ENCODE measurements at regions not wholly inside any gene's neighbourhood (a gene's known extent, or its start where the extent isn't known, plus 50 kb on each side); places are given as distances from the start of the nearest gene placed in this dataset.

DNA sequence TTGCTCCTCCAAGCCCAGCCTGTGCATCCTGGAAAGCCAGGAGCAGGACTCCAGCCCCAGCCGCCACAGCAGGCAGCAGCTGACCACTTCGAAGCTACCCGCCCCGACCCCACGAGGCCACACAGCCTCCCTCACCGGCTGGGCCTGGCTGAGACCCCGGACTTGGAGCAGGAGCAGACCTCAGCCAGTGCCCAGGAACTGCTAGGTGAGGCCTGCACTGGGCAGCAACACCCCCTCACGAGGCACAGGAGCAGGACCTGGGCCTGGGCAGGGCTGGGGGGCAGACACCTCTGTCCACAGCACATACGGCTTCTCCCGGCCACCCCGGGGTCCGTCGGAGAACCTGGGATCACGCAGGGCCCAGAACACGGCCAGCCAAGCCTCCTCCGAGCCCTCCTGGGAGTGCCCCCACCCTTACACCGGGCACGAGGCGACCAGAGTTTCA is 137.4 kb upstream of the C14orf180 start:
- Histone ChIP-seq H4K8ac (ENCODE audit: low read depth, low read length) (no peak overlapping the region), H3K36me3 (ENCODE audit: control insufficient read depth in 1 of 2, insufficient read depth in 2 of 2, low read length in 2 of 2) (no peaks in the 10 kb centered on the region), H3K4me2 (ENCODE audit: low read length) (no peak overlapping the region), H3K27me3 (ENCODE audit: insufficient read depth, low read length) (no peaks in the 10 kb centered on the region), H3K9me3 (ENCODE audit: insufficient read depth, low read depth, low read length) (peaks cover 5% of the 10 kb centered on the region), H3K14ac (ENCODE audit: low read length) (no peak overlapping the region), H2BK5ac (ENCODE audit: low read depth, low read length, poor library complexity) (no peak overlapping the region), H4K12ac (ENCODE audit: low read depth, low read length) (no peak overlapping the region), H3K79me2 (ENCODE audit: control insufficient read depth, insufficient read depth, low read length, poor library complexity) (no peaks in the 10 kb centered on the region), H2AFZ (ENCODE audit: insufficient read depth, low read length, poor library complexity) (no peak overlapping the region), H2BK120ac (ENCODE audit: insufficient read depth, low read length, poor library complexity) (no peak overlapping the region), H3K4ac (ENCODE audit: low read depth, low read length) (no peak overlapping the region), H3K4me1 (ENCODE audit: control insufficient read depth in 1 of 2, insufficient read depth in 2 of 2, low read length in 2 of 2) (no peaks in the 10 kb centered on the region), H4K91ac (ENCODE audit: low read depth, low read length) (no peak overlapping the region), H2BK12ac (ENCODE audit: low read length) (no peak overlapping the region), H3K23ac (ENCODE audit: low read length) (no peak overlapping the region), H3K27ac (ENCODE audit: low read depth, low read length) (no peak overlapping the region), H3K79me1 (ENCODE audit: low read length) (no peaks in the 10 kb centered on the region), H3K18ac (ENCODE audit: low read length) (no peak overlapping the region), H3K9ac (ENCODE audit: low read length) (no peak overlapping the region), H3K4me3 (ENCODE audit: low read depth, low read length) (no peak overlapping the region), H2AK5ac (ENCODE audit: low read length) (no peak overlapping the region)
- DNase-seq: no peak
- no CpG with 5 or more reads among the region's 19 CpGs for WGBS (ENCODE audit: extremely low coverage, insufficient coverage, insufficient read length)

DNA sequence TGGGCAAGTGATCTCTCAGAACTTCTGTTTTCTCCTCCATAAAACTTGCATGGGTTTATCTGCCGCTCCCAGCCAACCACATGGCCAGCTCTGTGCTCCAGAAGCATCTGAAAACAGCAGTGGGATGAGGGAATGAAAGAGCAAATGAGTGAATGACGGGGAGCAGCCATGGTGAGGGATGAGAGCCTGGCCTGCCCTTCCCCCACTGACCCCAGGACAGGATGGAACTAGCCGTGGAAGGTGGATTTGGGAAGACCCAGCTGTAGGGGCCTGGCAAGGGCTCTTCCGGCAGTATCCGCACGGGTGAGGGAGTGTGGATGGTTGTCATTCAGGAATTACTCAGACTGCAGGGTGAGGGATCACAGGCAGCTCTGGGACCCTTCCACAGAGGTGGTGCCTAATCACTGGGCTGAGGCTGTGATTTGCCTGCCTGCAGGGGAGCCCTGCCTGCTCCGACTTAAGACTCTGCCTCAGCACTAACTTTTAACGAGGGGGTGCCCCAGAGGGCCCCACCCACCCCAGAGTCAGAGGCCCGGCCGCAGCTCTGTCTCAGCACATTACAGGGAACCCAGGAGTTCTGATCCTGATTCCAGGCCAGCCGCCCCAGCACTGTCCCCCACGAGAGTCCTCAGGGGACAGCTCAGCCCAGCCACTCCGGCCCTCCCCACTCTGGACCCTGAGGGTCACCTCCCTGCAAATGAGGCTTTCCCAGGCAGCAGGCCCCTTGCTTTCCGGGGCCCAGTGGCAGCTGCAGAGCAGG is 136.8 kb upstream of the C14orf180 start:
- no peak overlapping the region for H2BK5ac ChIP-seq (ENCODE audit: low read depth, low read length, poor library complexity)
- no peak overlapping the region for H3K4me2 ChIP-seq (ENCODE audit: low read length)
- H3K23ac ChIP-seq (ENCODE audit: low read length): no peak overlapping the region
- H3K4me3 ChIP-seq (ENCODE audit: low read depth, low read length): no peak overlapping the region
- no peak overlapping the region for H3K14ac ChIP-seq (ENCODE audit: low read length)
- H3K4me1 ChIP-seq (ENCODE audit: control insufficient read depth in 1 of 2, insufficient read depth in 2 of 2, low read length in 2 of 2): no peaks in the 10 kb centered on the region
- H3K9ac ChIP-seq (ENCODE audit: low read length): no peak overlapping the region
- H3K36me3 ChIP-seq (ENCODE audit: control insufficient read depth in 1 of 2, insufficient read depth in 2 of 2, low read length in 2 of 2): no peaks in the 10 kb centered on the region
- no peaks in the 10 kb centered on the region for H3K79me2 ChIP-seq (ENCODE audit: control insufficient read depth, insufficient read depth, low read length, poor library complexity)
- H4K8ac ChIP-seq (ENCODE audit: low read depth, low read length): no peak overlapping the region
- H4K91ac ChIP-seq (ENCODE audit: low read depth, low read length): no peak overlapping the region
- H3K27me3 ChIP-seq (ENCODE audit: insufficient read depth, low read length): no peaks in the 10 kb centered on the region
- no peak overlapping the region for H2AFZ ChIP-seq (ENCODE audit: insufficient read depth, low read length, poor library complexity)
- H3K4ac ChIP-seq (ENCODE audit: low read depth, low read length): no peak overlapping the region
- H4K12ac ChIP-seq (ENCODE audit: low read depth, low read length): no peak overlapping the region
- no peak overlapping the region for H2BK12ac ChIP-seq (ENCODE audit: low read length)
- H3K27ac ChIP-seq (ENCODE audit: low read depth, low read length): no peak overlapping the region
- no peak overlapping the region for H2BK120ac ChIP-seq (ENCODE audit: insufficient read depth, low read length, poor library complexity)
- no peaks in the 10 kb centered on the region for H3K79me1 ChIP-seq (ENCODE audit: low read length)
- peaks cover 5% of the 10 kb centered on the region for H3K9me3 ChIP-seq (ENCODE audit: insufficient read depth, low read depth, low read length)
- H3K18ac ChIP-seq (ENCODE audit: low read length): no peak overlapping the region
- no CpG with 5 or more reads among the region's 14 CpGs for WGBS (ENCODE audit: extremely low coverage, insufficient coverage, insufficient read length)
- no peak overlapping the region for H2AK5ac ChIP-seq (ENCODE audit: low read length)
- DNase-seq: no peak

DNA sequence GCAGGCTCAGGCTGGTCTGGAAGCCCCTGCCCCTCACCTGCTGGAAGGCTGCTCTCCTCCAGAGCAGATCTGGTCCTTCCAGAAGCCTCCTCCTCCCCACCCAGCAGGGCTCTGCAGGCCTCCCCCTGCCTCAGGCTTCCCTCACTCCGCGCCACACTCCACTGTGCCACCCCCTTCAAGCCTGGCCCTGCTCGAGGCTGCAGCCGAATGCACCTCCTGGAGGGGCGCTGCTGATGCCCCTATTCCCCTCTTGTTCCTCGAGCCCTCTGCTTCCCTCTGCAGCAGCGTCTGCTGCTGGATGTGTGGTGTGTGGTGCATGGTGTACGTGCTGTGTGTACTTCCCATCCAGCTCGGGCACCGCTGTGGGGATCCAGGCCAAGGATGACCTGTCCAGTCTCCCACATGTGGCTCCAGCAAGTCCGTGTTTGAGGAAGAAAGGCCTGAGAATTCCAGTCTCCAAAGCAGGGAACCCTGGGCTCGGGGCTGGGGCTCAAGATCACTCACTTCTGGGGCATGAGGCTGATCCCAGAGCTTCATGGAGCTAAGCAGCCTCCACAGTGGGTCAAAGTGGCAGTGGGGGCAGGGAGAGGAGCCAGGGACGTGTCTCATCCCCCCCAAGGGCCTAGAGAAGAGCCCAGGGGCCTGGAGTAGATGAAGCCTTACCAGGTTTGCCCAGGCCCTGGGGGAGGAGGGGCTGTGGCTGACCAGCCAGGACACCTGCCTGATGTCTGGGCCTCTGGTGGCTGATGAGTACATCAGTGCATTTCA is 136.0 kb upstream of the C14orf180 start:
- H3K4ac ChIP-seq (ENCODE audit: low read depth, low read length): no peak overlapping the region
- no peak overlapping the region for H4K91ac ChIP-seq (ENCODE audit: low read depth, low read length)
- H3K4me3 ChIP-seq (ENCODE audit: low read depth, low read length): no peak overlapping the region
- H3K9me3 ChIP-seq (ENCODE audit: insufficient read depth, low read depth, low read length): peaks cover 5% of the 10 kb centered on the region
- H3K27ac ChIP-seq (ENCODE audit: low read depth, low read length): no peak overlapping the region
- no peaks in the 10 kb centered on the region for H3K79me2 ChIP-seq (ENCODE audit: control insufficient read depth, insufficient read depth, low read length, poor library complexity)
- H3K4me1 ChIP-seq (ENCODE audit: control insufficient read depth in 1 of 2, insufficient read depth in 2 of 2, low read length in 2 of 2): no peaks in the 10 kb centered on the region
- no peaks in the 10 kb centered on the region for H3K79me1 ChIP-seq (ENCODE audit: low read length)
- no peaks in the 10 kb centered on the region for H3K36me3 ChIP-seq (ENCODE audit: control insufficient read depth in 1 of 2, insufficient read depth in 2 of 2, low read length in 2 of 2)
- H2AK5ac ChIP-seq (ENCODE audit: low read length): no peak overlapping the region
- H2AFZ ChIP-seq (ENCODE audit: insufficient read depth, low read length, poor library complexity): no peak overlapping the region
- no peak overlapping the region for H3K9ac ChIP-seq (ENCODE audit: low read length)
- WGBS (ENCODE audit: extremely low coverage, insufficient coverage, insufficient read length): no CpG with 5 or more reads among the region's 13 CpGs
- H4K8ac ChIP-seq (ENCODE audit: low read depth, low read length): no peak overlapping the region
- no peak overlapping the region for H2BK5ac ChIP-seq (ENCODE audit: low read depth, low read length, poor library complexity)
- no peak overlapping the region for H3K4me2 ChIP-seq (ENCODE audit: low read length)
- peak in 1 of 2 donors; percentile 1 for DNase-seq
- no peak overlapping the region for H3K18ac ChIP-seq (ENCODE audit: low read length)
- H2BK12ac ChIP-seq (ENCODE audit: low read length): no peak overlapping the region
- no peak overlapping the region for H4K12ac ChIP-seq (ENCODE audit: low read depth, low read length)
- no peaks in the 10 kb centered on the region for H3K27me3 ChIP-seq (ENCODE audit: insufficient read depth, low read length)
- no peak overlapping the region for H3K14ac ChIP-seq (ENCODE audit: low read length)
- H2BK120ac ChIP-seq (ENCODE audit: insufficient read depth, low read length, poor library complexity): no peak overlapping the region
- H3K23ac ChIP-seq (ENCODE audit: low read length): no peak overlapping the region

DNA sequence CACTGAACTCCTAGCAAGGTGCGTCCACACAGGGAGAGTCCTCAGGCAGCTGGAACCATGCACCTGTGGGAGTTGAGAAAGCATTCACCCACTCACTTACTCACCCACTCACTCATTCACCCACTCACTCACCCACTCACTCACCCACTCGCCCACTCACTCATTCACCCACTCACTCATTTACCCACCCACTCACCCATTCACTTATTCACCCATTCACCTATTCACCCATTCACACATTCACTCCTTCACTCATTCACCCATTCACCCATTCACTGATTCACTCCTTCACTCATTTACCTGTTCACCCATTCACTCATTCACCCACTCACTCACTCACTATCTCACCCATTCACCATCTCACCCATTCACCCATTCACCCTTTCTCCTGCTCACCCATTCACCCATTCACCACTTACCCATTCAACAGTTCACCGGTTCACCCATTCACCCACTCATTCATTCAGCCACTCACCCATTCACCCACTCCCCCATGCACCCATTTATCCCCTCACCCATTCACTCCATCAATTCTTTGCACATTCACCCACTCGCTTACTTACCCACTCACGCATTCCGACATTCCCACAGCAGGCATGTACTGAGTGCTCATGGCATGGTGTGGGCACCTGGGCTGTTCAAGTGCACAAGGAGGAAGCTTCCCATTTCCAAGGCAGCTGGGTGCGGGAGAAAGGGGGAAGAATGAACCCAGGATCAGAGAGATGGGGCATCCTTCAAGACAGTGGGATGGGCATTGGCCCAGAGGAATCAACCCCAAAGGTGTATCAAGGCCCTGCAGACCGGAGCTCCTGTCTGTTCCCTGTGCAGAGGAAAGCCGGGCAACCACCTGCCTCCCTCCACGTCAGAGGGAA is 135.2 kb upstream of the C14orf180 start:
- H3K4me1 ChIP-seq (ENCODE audit: control insufficient read depth in 1 of 2, insufficient read depth in 2 of 2, low read length in 2 of 2): no peaks in the 10 kb centered on the region
- H3K18ac ChIP-seq (ENCODE audit: low read length): no peak overlapping the region
- H3K9me3 ChIP-seq (ENCODE audit: insufficient read depth, low read depth, low read length): peaks cover 5% of the 10 kb centered on the region
- no peak overlapping the region for H3K4me3 ChIP-seq (ENCODE audit: low read depth, low read length)
- H3K79me2 ChIP-seq (ENCODE audit: control insufficient read depth, insufficient read depth, low read length, poor library complexity): no peaks in the 10 kb centered on the region
- no peak overlapping the region for H3K14ac ChIP-seq (ENCODE audit: low read length)
- H3K4me2 ChIP-seq (ENCODE audit: low read length): no peak overlapping the region
- H3K23ac ChIP-seq (ENCODE audit: low read length): no peak overlapping the region
- H3K36me3 ChIP-seq (ENCODE audit: control insufficient read depth in 1 of 2, insufficient read depth in 2 of 2, low read length in 2 of 2): no peaks in the 10 kb centered on the region
- H3K27ac ChIP-seq (ENCODE audit: low read depth, low read length): no peak overlapping the region
- H3K79me1 ChIP-seq (ENCODE audit: low read length): no peaks in the 10 kb centered on the region
- no peak overlapping the region for H4K91ac ChIP-seq (ENCODE audit: low read depth, low read length)
- no peak overlapping the region for H2BK12ac ChIP-seq (ENCODE audit: low read length)
- no peak overlapping the region for H3K9ac ChIP-seq (ENCODE audit: low read length)
- no peak overlapping the region for H3K4ac ChIP-seq (ENCODE audit: low read depth, low read length)
- no peak overlapping the region for H4K8ac ChIP-seq (ENCODE audit: low read depth, low read length)
- no peak overlapping the region for H4K12ac ChIP-seq (ENCODE audit: low read depth, low read length)
- no peak for DNase-seq
- no peak overlapping the region for H2AFZ ChIP-seq (ENCODE audit: insufficient read depth, low read length, poor library complexity)
- H2BK5ac ChIP-seq (ENCODE audit: low read depth, low read length, poor library complexity): no peak overlapping the region
- 100% methylated on average over 3 of the region's 10 CpGs for WGBS (ENCODE audit: extremely low coverage, insufficient coverage, insufficient read length)
- H3K27me3 ChIP-seq (ENCODE audit: insufficient read depth, low read length): no peaks in the 10 kb centered on the region
- H2BK120ac ChIP-seq (ENCODE audit: insufficient read depth, low read length, poor library complexity): no peak overlapping the region
- H2AK5ac ChIP-seq (ENCODE audit: low read length): no peak overlapping the region
